ENCODE measurements at regions not wholly inside any gene's neighbourhood (a gene's known extent, or its start where the extent isn't known, plus 50 kb on each side); places are given as distances from the start of the nearest gene placed in this dataset.

DNA sequence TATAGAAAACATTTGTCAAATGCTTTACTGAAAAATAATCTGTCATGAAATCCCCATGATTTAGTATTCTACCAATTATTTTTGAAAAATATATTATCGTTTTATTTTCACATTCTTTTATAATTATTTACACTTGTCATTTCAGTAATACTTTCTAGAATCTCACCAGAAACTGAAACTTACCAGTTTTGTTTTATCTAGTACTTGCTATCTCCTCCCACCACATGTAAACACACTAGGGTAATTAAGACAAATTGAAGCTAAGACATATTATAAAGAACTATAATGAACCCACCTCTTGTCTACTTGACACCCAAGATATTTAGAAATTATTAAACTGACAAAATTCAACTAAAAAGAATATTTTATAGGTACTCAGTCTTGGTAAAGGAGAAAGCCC, 51.5 kb upstream of the GRM3 start:
- TF ChIP-seq ZNF274 (IDR thresholded peaks at IDR 0.05; ENCODE audit: low read depth, low read length) (no peak), SUZ12 (IDR thresholded peaks at IDR 0.05; ENCODE audit: extremely low read depth, insufficient read depth, insufficient read length) (no peak), YY1 (IDR thresholded peaks at IDR 0.05; ENCODE audit: insufficient read depth, insufficient read length) (no peak)
- DNase-seq (ENCODE audit: low read depth, low spot score): no peak
- Histone ChIP-seq H3K9me3 (ENCODE audit: insufficient read depth, low read length) (no peaks in the 10 kb centered on the region), H3K4me3 (ENCODE audit: insufficient read length, low read depth) (no peak overlapping the region), H3K27me3 (ENCODE audit: insufficient read depth, insufficient read length) (no peaks in the 10 kb centered on the region), H3K4me1 (ENCODE audit: insufficient read depth, insufficient read length) (no peaks in the 10 kb centered on the region), H3K9ac (ENCODE audit: insufficient read length, low read depth) (no peak overlapping the region), H3K36me3 (ENCODE audit: insufficient read depth, insufficient read length, low read length) (no peaks in the 10 kb centered on the region)

DNA sequence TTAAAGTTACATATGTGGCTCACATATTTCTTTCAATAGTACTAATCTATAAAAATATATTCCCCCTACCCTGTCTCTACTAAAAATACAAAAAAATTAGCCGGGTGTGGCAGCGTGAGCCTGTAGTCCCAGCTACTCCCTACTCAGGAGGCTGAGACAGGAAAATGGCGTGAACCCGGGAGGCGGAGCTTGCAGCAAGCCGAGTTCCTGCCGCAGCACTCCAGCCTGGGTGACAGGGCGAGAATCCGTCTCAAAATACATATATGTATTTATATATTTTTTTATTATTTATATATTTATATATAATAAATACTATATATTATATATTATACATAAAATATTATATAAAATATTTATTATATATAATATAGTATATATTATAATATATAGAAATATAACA, 69.7 kb upstream of the GRM3 start:
- TF ChIP-seq ZNF274 (IDR thresholded peaks at IDR 0.05; ENCODE audit: low read depth, low read length) (no peak), SUZ12 (IDR thresholded peaks at IDR 0.05; ENCODE audit: extremely low read depth, insufficient read depth, insufficient read length) (no peak), YY1 (IDR thresholded peaks at IDR 0.05; ENCODE audit: insufficient read depth, insufficient read length) (no peak)
- Histone ChIP-seq H3K9ac (ENCODE audit: insufficient read length, low read depth) (no peak overlapping the region), H3K4me3 (ENCODE audit: insufficient read length, low read depth) (no peak overlapping the region), H3K4me1 (ENCODE audit: insufficient read depth, insufficient read length) (no peaks in the 10 kb centered on the region), H3K36me3 (ENCODE audit: insufficient read depth, insufficient read length, low read length) (no peaks in the 10 kb centered on the region), H3K9me3 (ENCODE audit: insufficient read depth, low read length) (no peaks in the 10 kb centered on the region), H3K27me3 (ENCODE audit: insufficient read depth, insufficient read length) (no peaks in the 10 kb centered on the region)
- no peak for DNase-seq (ENCODE audit: low read depth, low spot score)

DNA sequence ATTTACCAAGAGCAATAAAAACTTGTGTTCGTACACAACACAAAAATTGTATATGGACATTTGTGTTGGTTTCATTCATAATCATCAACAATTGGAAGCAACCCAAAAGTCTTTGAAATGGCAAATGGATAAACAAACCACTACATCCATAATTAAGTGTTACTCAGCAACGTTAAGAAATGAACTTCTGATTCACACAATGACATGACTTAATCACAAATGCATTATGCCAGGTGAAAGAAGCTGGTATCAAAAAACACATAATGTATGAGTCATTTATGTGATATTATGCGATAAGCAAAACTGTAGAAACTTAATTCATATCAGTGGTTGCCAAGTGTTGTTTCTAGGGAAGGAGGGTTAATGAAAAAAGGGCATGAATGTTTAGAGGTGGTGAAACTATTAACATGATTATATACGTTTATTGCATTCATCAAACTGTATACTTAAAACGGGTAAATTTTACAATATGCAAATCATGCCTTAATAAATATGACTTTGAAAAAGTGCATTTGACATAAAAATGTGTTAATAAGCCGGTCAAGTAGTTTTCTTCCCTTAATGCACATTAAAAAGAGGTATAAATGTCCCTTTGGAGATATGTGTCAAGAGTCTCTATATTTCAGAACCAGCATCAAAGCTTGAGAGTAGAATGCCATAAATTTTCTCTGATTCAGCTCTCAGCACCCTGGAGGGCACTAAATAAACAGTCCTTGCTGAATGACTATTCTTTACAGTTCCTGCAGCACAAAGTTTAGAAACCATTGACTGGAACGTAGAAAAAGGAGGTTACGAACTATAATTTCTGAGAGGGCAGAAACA, 84.8 kb upstream of the GRM3 start:
- H3K9me3 ChIP-seq (ENCODE audit: insufficient read depth, low read length): no peaks in the 10 kb centered on the region
- no peaks in the 10 kb centered on the region for H3K4me1 ChIP-seq (ENCODE audit: insufficient read depth, insufficient read length)
- H3K9ac ChIP-seq (ENCODE audit: insufficient read length, low read depth): no peak overlapping the region
- TF ChIP-seq YY1 (IDR thresholded peaks at IDR 0.05; ENCODE audit: insufficient read depth, insufficient read length) (no peak), ZNF274 (IDR thresholded peaks at IDR 0.05; ENCODE audit: low read depth, low read length) (no peak), SUZ12 (IDR thresholded peaks at IDR 0.05; ENCODE audit: extremely low read depth, insufficient read depth, insufficient read length) (no peak)
- no peaks in the 10 kb centered on the region for H3K27me3 ChIP-seq (ENCODE audit: insufficient read depth, insufficient read length)
- no peak for DNase-seq (ENCODE audit: low read depth, low spot score)
- no peak overlapping the region for H3K4me3 ChIP-seq (ENCODE audit: insufficient read length, low read depth)
- no peaks in the 10 kb centered on the region for H3K36me3 ChIP-seq (ENCODE audit: insufficient read depth, insufficient read length, low read length)

DNA sequence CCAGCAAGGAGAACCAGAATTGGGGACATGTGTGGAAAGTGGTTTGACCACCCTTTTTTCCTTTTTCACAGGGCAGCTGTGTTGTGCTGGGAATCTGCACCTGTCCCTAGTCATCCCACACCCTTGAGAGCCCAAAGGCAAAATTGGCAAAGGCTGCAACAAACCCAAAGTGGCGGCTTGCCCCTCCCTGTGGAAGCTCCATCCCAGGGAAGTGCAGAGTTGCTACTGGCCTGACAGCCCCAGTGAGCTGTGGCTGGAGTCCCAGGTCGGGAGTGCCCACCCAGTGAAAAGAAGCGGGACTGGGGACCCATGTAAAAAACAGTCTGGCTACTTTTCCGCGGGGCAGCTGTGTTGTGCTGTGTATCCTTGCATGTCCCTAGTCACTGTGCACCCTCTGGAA, 109.1 kb upstream of the GRM3 start:
- no peaks in the 10 kb centered on the region for H3K36me3 ChIP-seq (ENCODE audit: insufficient read depth, insufficient read length, low read length)
- DNase-seq (ENCODE audit: low read depth, low spot score): no peak
- H3K9ac ChIP-seq (ENCODE audit: insufficient read length, low read depth): no peak overlapping the region
- no peaks in the 10 kb centered on the region for H3K4me1 ChIP-seq (ENCODE audit: insufficient read depth, insufficient read length)
- no peaks in the 10 kb centered on the region for H3K27me3 ChIP-seq (ENCODE audit: insufficient read depth, insufficient read length)
- no peaks in the 10 kb centered on the region for H3K9me3 ChIP-seq (ENCODE audit: insufficient read depth, low read length)
- no peak for TF ChIP-seq ZNF274 (IDR thresholded peaks at IDR 0.05; ENCODE audit: low read depth, low read length)
- TF ChIP-seq SUZ12 (IDR thresholded peaks at IDR 0.05; ENCODE audit: extremely low read depth, insufficient read depth, insufficient read length): no peak
- TF ChIP-seq YY1 (IDR thresholded peaks at IDR 0.05; ENCODE audit: insufficient read depth, insufficient read length): no peak
- no peak overlapping the region for H3K4me3 ChIP-seq (ENCODE audit: insufficient read length, low read depth)

DNA sequence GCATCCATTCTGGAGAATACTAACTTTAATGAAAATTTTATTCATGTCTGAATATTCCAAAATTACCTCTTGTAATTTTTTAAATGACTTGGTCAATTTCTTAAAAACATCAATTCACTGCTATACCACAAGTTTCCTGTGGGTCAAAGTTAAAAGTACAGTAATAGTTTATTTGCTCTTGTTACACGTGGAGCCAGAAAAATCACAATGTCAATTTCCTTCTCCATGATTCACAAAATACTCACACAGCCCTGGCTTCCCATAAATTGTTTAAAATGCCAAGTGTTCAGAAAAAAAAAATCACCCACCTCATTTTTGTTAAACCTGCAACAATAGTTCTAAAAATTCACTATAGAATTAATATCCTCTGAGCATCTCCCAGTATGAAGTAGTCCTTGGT, 139.5 kb upstream of the GRM3 start:
- TF ChIP-seq YY1 (IDR thresholded peaks at IDR 0.05; ENCODE audit: insufficient read depth, insufficient read length) (no peak), SUZ12 (IDR thresholded peaks at IDR 0.05; ENCODE audit: extremely low read depth, insufficient read depth, insufficient read length) (no peak), ZNF274 (IDR thresholded peaks at IDR 0.05; ENCODE audit: low read depth, low read length) (no peak)
- Histone ChIP-seq H3K27me3 (ENCODE audit: insufficient read depth, insufficient read length) (no peaks in the 10 kb centered on the region), H3K4me3 (ENCODE audit: insufficient read length, low read depth) (no peak overlapping the region), H3K4me1 (ENCODE audit: insufficient read depth, insufficient read length) (no peaks in the 10 kb centered on the region), H3K9me3 (ENCODE audit: insufficient read depth, low read length) (no peaks in the 10 kb centered on the region), H3K9ac (ENCODE audit: insufficient read length, low read depth) (no peak overlapping the region), H3K36me3 (ENCODE audit: insufficient read depth, insufficient read length, low read length) (no peaks in the 10 kb centered on the region)
- no peak for DNase-seq (ENCODE audit: low read depth, low spot score)

DNA sequence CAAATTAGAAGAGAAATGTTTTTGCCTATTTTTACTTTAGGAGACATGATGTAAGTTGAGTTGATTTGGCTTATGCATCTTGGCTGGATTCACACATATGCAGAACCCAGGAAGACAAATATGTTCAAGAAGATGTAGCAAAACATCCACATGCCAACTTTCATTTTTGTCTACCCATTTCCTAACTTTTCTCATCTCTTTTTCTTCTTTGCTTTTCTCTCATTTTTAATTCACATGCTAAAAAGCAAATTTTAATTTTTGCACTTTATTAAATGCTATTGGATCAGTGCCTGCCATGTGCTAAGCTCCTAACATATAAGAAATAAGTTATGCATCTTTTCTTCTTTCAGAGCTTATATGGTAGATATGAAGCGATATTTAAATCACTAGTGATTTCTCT, 143.7 kb upstream of the GRM3 start:
- no peaks in the 10 kb centered on the region for H3K36me3 ChIP-seq (ENCODE audit: insufficient read depth, insufficient read length, low read length)

DNA sequence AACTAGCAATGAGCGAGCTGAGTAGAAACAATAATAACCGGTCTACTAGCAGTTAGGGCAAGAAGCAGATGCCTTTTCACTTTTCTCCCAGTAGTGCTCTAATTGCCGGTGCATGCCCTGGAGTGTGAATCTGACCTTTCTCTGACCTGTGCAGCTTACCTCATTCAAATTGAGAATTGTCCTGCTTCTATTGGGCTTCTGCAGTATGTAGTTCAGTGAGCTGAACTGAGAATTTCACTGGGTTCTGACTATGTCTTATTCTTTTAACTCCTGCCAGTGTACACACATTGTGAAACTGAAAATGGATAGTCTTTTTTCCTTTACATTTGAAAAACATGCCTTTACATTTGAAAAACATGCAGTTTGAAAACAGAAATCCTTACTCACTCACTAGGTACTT, 157.9 kb upstream of the GRM3 start:
- H3K9me3 ChIP-seq (ENCODE audit: insufficient read depth, low read length): no peaks in the 10 kb centered on the region
- no peak for TF ChIP-seq SUZ12 (IDR thresholded peaks at IDR 0.05; ENCODE audit: extremely low read depth, insufficient read depth, insufficient read length)
- no peak for TF ChIP-seq YY1 (IDR thresholded peaks at IDR 0.05; ENCODE audit: insufficient read depth, insufficient read length)
- no peak for TF ChIP-seq ZNF274 (IDR thresholded peaks at IDR 0.05; ENCODE audit: low read depth, low read length)
- no peaks in the 10 kb centered on the region for H3K36me3 ChIP-seq (ENCODE audit: insufficient read depth, insufficient read length, low read length)
- no peaks in the 10 kb centered on the region for H3K27me3 ChIP-seq (ENCODE audit: insufficient read depth, insufficient read length)
- H3K4me1 ChIP-seq (ENCODE audit: insufficient read depth, insufficient read length): no peaks in the 10 kb centered on the region
- no peak overlapping the region for H3K4me3 ChIP-seq (ENCODE audit: insufficient read length, low read depth)
- no peak overlapping the region for H3K9ac ChIP-seq (ENCODE audit: insufficient read length, low read depth)
- no peak for DNase-seq (ENCODE audit: low read depth, low spot score)

More for the DNA sequence above, 143.7 kb upstream of the GRM3 start:
- Histone ChIP-seq H3K9ac (ENCODE audit: insufficient read length, low read depth) (no peak overlapping the region), H3K9me3 (ENCODE audit: insufficient read depth, low read length) (no peaks in the 10 kb centered on the region), H3K4me1 (ENCODE audit: insufficient read depth, insufficient read length) (no peaks in the 10 kb centered on the region), H3K4me3 (ENCODE audit: insufficient read length, low read depth) (no peak overlapping the region), H3K27me3 (ENCODE audit: insufficient read depth, insufficient read length) (no peaks in the 10 kb centered on the region)
- TF ChIP-seq ZNF274 (IDR thresholded peaks at IDR 0.05; ENCODE audit: low read depth, low read length): no peak
- no peak for TF ChIP-seq YY1 (IDR thresholded peaks at IDR 0.05; ENCODE audit: insufficient read depth, insufficient read length)
- TF ChIP-seq SUZ12 (IDR thresholded peaks at IDR 0.05; ENCODE audit: extremely low read depth, insufficient read depth, insufficient read length): no peak
- DNase-seq (ENCODE audit: low read depth, low spot score): no peak
